NCI-H2171 (cell line): ENCODE measurements at regions not wholly inside any gene's neighbourhood (a gene's known extent, or its start where the extent isn't known, plus 50 kb on each side); places are given as distances from the start of the nearest gene placed in this dataset.

Experiments
- DNase-seq: peaks from one replicate; lab custom pipeline; 2025; lab: John Stamatoyannopoulos, UW

DNA sequence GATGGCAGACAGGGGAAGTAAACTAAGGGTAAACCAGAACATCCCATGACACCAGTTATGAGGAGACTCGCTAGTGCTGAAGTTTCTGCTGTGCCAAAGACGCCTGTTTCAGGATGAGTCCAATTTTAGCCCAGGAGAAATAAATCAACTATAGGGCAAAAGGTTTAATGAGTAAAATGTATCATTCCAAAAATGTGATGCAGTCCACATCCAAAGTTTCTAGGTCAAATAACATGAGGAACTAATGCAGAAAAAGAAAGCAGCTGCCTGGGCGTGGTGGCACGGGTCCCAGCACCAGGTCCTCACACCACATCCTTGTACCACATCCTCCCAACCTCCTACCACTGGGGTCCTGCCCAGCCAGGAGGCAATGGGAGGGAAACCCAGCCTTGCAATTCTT is 126.9 kb upstream of the CTAGE1 start:
- no peak for DNase-seq

DNA sequence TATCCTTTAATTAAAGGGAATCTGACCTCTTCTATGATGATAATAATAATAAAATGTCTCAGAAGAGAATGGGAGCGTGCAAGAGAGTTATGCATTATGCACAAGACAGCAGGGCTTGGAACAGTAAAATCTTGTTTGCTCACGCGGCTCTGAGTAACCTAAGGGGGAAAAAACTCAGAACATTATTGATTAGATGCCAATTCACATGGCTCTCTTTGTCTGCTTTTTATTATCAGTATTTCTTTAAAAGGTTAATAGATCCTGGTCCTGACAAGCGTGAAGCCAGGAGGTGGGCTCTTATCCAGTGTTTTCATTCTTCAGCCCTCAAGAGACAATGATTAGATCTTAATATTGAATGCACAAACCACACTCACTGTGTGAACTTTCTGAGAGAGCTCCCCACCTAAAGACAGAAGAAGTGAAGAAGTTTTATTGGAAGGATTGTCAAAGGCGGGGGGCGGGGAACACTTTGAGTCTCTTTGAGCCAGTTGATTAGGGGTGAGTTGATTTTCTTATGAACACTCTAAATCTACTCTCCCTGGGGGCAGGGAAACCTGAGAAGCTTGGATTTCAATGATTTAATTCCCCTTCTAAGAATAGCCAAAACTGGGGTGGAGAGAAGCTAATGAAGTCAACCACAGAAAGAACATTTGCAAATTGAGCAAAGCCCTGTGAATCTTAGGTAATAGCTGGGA is 127.5 kb upstream of the CTAGE1 start:
- DNase-seq = no peak

DNA sequence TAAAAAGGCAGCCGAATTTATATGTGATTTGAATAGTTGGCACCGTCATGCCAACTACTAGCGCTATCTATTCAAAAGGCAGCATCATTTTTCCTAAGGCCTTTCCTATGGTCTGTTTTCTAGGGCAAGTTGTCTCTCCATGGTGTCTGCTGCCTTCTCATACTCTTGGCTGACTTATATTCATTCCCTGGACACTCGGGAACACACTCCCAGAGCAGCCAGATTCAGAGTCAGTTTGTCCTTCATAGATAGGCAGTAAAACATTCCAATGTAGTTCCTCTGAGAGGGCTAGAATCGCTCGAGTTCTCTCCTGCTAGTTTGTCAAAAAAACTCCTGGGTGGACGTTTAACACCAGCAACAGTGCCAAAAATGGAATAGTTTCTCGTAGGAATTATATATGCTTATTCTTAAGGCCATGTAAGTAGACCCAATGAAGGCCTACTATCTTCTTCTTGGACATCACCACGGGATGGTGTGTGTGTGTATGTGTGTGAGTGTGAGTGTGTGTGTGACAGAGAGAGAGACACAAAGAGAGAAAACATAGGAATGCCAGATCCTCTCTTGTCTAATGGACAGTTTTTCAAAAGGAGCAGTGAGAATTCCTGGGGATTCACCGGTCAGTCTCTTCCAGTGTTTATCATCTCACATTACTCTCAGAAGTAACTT is 129.3 kb upstream of the CTAGE1 start:
- DNase-seq = no peak

DNA sequence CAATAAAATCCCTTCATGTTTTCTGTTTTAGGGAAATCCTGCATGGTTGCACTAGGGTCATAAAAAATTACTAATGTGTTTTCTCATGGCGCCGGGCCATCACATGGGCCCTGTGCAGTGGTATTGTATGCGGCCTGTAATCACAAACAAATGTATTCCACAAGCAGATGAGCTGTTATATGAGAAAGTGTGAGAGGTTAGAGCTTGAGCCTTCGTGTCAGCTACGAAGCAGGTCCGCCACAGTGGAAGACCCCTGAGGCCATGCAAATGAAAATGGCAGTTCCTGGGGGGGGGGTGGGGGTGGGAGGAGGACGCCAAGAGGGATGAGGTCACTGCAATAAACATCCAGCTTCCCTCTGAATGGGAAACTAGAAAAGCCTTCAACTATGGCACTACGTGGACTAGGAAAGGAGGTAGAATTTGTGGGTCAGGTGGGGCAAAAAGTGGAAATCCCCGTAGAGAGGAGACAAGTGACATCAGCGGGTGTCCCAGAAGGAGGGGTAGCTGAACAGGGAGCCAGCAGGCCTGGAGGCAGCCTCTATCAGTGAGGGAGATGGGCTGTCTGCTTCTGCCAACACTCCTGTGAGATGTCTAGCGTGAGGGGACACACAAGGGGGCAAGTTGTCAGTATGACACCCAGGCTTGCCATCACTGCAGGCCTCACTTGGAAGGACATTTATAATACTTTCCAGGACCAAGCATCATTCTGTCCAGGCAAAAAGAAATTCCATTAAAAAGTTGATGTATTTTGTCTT is 130.3 kb upstream of the CTAGE1 start:
- DNase-seq = no peak

DNA sequence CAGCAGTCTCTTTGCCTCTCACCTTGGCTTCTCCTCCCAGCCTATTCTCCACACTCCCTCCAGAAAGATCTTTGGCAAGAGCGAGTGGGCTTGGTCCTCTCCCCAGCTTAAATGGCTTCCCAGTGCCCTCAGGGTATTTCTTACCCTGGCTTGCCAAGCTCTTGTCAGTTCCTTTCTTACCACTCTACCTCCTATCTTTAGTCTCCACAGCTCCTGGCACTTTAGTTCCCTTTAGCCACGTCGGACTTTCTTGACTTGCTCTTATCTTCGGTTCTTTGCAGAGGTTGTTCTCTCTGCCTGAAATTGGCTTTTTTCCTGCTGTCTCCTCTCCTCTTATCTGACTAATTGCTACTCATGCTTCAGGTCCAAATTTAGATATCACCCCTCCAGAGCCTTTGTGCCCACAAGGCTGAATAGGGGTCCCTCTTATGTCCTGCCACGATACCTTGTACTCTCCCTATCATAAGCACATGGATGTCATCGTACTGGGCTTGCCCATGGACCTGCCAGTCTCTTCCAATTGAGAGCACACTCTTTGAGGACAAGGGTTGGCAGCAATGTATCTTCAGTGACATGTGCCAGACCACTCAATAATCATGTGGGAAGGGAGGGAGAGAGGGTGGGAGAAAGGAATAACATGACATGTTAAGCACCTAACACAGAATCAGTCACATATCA is 131.7 kb upstream of the CTAGE1 start:
- no peak for DNase-seq

DNA sequence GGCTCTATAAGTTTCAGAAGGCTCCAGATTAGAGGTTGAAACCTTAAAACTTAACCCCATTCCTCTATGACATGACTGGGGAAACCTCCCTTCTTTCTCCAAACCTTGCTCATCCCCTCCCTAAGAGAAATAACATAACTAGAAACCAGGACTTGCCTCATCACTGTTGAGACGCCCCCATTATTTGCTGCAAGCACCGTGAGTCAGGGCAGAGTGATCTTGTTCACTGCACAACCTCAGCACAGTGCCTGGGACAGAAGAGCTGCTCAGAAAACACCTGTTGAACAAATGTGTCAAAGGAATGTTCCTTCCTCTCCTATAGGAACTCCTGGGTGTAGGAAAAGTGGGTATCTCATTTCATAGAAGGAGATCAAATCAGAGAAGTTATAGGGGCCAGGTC is 132.7 kb upstream of the CTAGE1 start:
- no peak for DNase-seq

DNA sequence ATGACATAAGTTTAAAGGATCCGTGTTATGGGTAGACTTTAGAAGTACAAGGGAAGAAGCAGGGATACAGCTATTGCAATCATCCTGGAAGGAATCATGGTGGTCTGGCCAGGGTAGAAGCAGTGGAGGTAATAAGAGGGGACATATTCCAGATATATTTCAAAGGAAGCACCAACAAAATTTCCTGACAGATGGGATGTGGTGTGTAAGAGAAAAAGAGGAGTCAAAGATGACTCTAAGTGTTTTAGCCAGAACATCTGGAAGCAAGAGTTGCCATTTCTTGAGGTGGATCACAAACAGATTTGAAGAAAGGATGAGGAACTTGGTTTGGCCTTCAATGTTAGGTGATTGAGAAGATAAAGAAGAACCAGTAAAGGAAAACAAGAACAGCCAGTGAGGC is 133.1 kb upstream of the CTAGE1 start:
- DNase-seq = no peak

DNA sequence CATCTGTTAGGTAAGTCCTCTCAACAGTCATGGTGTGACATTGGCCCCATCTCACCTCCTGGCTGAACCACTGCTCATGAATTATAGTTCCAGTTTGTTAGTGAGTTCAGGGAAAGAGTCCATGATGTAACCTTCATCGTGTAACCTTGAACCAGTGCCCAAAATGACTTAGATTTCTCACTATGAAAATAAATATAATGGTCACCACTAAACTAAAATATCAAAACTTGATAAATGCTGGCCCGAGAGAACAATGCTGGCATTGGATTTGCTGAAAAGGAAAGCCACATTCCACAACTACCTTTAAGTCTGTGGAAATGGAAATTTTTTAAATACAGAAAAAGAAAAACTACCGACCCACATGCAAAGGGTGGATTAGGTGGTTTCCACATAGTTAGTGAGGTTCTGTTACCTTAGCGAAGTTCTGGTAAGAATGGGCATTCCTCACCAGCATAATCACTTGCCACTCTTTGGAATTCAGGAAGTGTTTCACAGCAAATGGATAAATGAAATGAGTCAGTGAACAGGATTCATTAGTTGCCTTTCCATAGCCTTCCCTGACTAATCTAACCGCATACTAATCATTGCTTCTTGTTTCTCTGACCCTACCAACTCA is 133.9 kb upstream of the CTAGE1 start:
- no peak for DNase-seq

DNA sequence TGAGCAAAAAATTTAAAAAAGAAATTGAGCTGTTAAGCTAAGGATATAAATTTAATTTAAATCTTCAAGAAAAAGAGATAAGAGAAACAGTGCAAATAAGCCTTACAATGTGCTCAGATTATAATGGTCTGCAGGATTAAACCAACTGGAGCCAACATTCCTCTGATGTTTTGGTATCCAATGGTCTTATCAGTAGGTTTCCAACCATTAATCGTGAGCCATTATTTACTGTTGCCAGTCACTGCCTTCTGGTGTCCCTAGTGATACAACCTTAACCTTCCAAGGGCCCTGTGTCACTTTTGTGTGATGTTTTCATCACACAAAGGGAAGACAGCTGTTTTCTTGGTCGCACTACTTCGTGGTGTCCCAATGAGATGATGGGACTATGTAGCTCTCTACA is 134.5 kb upstream of the CTAGE1 start:
- DNase-seq = no peak

DNA sequence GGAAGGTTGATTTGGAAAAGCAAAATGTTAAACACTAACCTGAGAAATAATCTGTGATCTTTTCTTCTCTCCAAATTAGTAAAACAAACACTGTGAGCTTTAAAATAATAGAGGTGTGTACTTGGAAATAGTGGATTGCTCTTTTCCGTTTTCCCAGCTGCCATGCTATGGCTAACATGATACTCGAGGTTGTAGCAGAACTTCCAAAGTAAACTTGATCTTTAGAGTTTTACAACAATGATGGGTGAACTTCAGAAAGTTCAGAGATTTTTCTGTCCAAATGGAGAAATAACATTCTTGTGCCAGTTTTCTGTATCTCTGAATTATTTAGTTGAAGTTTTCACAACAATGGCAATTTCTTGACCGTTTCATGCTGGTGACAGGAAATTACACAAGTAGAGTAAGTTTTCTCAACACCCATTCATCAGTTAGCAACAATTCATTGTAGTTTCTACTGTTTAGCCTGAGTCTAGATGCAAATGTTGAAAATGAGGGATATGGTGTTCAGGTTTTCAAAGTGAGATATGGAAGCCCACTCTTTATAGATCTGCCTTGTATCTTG is 135.3 kb upstream of the CTAGE1 start:
- no peak for DNase-seq

DNA sequence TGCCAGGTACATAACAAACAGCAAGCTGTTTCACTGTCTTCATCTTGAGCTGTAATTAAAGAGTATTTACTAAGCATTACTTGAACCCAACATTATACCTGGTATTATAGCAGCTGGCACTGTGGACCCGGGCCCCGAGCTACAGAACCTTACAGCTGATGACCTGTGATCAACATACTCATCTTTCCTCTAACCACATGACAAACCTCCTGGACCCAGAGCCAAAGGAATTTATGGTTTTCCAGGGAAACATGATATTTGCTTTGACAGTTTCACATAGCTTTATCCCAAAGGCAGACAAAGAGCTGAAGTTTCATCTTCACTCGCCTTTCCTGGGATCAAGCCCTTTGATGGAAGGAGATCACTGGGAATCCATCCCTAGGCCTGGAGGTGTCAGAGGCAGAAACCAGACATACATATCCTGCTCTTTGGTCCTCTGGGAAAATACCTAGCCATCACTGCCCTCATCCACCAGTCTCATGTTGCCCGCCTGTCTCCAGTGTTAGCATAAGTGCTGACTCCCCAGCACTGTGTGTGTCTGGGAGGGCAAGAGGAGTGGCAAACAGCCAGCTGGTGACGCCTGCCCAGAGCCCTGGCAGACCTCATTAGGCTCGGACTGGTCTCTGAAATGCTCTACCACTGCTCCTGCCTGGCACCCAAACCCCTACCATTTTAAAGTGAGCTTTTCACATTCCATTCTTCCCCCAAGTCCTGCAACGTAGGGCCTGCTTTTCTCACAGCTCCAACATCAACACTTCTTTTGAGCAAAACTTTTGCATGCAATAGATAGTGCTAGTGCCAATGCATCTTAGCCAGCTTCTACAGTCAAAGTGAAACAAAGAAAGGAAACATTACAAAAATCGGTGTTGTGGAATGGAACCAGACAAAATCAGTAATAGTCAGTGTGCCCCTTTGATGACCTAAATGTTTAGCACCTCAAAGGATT is 138.8 kb upstream of the CTAGE1 start:
- DNase-seq = no peak

DNA sequence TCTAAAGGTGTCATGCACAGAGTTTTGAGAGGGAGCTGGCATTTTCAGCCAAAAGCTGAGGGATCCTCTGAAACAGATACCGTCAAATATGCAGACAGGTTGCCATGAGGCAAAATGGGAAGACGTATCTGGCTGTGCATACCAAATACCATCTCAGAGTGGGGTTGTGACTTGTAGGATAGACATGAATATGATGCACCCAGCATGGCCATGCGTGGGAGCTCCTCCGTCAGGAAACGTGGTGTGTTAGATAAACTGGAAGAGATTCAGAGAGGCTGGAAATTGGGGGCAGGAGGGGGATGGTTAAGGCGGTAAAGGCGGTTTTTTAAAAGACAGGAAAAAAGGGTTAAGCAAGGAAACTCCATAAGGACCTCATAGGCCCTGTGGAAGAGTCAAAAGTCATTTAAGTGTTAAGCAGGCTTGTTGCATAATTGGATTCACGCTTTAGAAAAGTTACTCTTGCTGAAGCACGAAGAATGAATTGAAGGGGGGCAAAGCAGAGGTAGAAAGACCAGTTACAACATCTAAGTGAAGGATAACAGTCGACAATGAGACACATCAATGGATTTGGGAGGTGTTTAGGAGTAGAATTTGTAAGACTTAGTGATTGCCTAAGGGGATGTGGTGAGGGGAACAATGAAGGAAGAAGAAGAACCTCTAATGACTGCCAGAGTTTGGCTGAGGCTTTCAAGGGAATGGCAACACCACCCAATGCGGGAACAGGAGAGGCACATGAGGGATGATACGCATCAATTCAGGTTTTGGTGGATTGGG is 139.6 kb upstream of the CTAGE1 start:
- no peak for DNase-seq

DNA sequence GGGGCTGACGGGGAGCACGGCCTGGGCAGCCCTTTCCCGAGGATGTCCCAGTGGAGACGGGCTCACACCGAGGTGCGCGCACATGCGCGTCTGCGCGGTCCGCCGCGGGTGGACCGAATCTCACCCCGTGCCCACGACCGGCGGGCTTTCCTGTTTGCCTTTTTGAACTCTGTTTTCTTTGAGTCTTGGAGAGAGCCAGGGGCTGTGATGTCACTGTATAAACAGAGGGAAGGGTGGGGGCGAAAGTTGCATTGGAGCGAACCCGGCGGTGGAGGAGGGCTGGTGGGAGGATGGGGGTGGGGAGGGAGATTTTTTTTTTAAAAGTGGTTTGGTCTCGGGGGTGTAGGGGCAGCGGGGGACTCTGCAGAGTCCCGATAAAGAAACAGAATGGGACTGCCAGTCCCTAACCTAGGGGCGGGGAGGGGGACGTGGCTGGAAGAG is 141.2 kb upstream of the CTAGE1 start:
- DNase-seq = no peak

DNA sequence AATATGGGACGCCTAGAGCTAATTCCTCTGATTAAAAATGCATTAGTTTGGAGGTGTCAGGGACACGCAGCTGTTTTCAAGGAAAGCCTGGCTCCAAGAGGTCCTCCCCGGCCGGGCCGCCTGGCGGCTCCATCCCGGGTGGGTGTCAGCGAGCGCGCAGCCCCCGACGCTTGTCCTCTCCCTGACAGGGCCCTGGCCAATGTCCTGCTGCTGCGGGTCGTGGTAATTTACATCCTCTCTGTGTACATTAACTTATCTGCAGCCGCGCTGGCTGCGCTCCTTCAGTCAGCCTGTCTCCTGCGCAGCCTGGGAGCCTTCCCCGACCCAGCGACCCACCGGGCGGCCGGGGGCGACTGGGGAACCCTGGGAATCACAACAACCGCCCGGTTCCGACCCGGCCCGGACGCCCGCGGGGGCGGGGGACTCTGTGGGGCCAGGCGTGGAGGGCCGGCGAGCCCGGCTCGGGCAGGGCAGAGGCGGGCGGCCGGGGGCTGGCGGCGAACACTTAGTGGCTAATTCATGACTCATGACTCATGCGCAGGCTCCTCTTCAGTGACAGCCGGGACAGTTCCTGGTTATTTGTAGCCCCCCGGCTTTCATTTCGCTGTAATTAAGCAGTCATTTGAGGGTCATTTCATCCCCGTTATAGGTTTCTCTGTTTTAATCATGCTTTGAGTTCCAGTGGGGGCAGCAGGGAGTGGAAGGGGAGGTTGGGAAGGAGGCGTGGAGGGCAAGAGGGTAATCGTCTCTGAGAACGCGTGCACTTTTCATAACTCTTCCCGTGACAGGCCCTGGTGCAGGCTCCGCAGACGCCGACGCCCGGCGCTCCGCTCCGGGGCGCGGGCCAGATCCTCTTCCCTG is 141.9 kb upstream of the CTAGE1 start:
- no peak for DNase-seq

DNA sequence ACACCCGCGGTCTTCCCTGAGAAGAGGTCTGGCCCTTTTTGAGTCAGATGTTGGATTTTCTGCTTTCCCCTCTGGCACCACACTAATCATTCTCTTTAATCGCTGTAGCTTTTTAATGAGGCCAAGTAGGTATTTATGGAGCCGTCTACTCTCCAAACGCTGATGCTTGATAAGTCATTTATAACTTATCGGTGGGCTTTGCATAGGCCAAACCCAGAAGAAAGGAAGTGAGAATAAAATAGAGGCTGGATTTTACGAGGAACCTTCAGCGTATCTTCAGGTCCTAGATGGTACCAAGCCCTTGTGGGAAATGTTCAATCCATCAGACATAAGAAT is 142.5 kb upstream of the CTAGE1 start:
- DNase-seq = no peak

DNA sequence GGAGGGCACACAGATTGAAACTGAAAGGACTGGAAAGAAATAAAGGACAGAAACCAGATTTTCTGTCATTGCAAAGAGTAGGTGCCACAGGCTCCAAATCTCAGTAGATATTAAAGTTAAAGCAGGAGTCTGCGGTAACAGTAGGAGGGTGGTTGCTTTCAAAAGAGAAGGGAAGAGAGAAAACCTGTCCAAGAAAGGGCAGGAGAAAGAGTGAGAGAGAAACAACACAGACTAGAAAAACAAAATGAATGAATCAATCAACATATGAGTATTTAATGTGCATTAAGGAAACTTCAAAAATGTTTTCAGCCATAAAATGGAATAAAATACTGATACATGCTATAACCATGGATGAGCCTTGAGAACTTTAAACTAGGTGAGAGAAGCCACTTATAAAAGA is 143.1 kb upstream of the CTAGE1 start:
- DNase-seq = no peak

DNA sequence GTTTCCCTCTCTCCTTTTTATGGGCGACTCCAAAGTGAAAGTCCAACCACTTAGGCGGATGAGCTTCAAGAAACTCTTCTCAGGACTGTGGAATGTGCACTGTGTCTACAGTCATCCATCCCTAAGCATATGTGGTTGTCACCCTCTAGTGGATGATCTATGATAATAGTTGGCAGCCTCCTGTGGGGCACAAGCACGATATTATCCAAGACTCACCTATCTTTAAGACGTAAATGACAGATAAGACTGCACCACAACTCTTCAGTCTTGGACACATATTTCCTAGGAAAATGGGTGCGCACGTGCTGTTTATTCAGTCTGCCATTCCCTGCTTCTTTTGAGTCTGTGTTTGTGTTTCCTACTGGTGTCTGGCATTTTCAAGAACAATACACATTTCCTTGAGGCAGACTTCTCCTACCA is 145.5 kb upstream of the CTAGE1 start:
- no peak for DNase-seq

DNA sequence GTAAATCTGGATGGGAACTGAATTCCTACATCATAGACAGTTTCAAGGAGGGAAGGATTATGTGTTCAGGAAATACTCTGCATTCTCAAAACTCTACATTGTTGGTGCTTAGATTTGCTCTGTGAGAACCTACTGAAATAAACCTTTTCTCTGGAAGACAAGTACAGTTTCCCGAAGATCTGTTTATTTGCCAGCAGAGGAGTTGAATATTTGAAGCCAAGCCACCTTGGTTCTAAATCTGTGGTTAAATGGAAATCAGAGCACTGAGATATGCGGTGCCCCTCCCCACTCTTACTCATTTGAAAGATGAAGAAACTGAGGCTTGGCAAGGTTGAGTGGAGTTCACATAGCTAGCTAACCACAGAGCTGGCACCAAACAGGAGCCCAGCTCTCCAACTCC is 146.3 kb upstream of the CTAGE1 start:
- no peak for DNase-seq
